Stimulated activated CD4-positive, alpha-beta T cell treated with anti-CD3 and anti-CD28 coated beads, Interleukin-4, amount 100 ng/mL, for 1 hour (primary cell): ENCODE measurements at regions not wholly inside any gene's neighbourhood (a gene's known extent, or its start where the extent isn't known, plus 50 kb on each side); places are given as distances from the start of the nearest gene placed in this dataset.
"Not testable (repeated sequence)": the region's sequence is repeated elsewhere in the genome, so short reads cannot be mapped to it uniquely, and the experiment has no call there.

Experiments used
- DNase-seq: peaks from one replicate; pipeline ENCODE4 v3.0.0-alpha.2; 2020

GRCh38 chr10:43842072-43842471 is 193.4 kb upstream of the ZNF32 start:
- DNase-seq = no peak

- DNase-seq = no peak
Measured at GRCh38 chr10:43839973-43840372, 191.3 kb upstream of the ZNF32 start.

- not testable (repeated sequence) for DNase-seq
Measured at GRCh38 chr10:43834751-43835150, 186.1 kb upstream of the ZNF32 start.

- DNase-seq = no peak
Measured at GRCh38 chr10:43827853-43828252, 179.2 kb upstream of the ZNF32 start.

GRCh38 chr10:43825984-43826383 is 177.3 kb upstream of the ZNF32 start:
- no peak for DNase-seq

GRCh38 chr10:43825421-43825820 is 176.7 kb upstream of the ZNF32 start:
- no peak for DNase-seq

- DNase-seq = no peak
Measured at GRCh38 chr10:43824934-43825333, 176.3 kb upstream of the ZNF32 start.

GRCh38 chr10:43822631-43823580 is 174.2 kb upstream of the ZNF32 start:
- DNase-seq = no peak

GRCh38 chr10:43821103-43821502 is 172.4 kb upstream of the ZNF32 start:
- no peak for DNase-seq

GRCh38 chr10:43820663-43821062 is 172.0 kb upstream of the ZNF32 start:
- no peak for DNase-seq

GRCh38 chr10:43819464-43820230 is 171.0 kb upstream of the ZNF32 start:
- no peak for DNase-seq

- no peak for DNase-seq
Measured at GRCh38 chr10:43818687-43819086, 170.0 kb upstream of the ZNF32 start.

GRCh38 chr10:43817368-43817767 is 168.7 kb upstream of the ZNF32 start:
- DNase-seq = no peak

GRCh38 chr10:43816351-43817321 is 168.0 kb upstream of the ZNF32 start:
- DNase-seq = peak; percentile 56

GRCh38 chr10:43815181-43815885 is 166.7 kb upstream of the ZNF32 start:
- no peak for DNase-seq

- DNase-seq = no peak
Measured at GRCh38 chr10:43814663-43815062, 166.0 kb upstream of the ZNF32 start.

- DNase-seq = no peak
Measured at GRCh38 chr10:43811871-43812270, 163.2 kb upstream of the ZNF32 start.

GRCh38 chr10:43809211-43809930 is 160.7 kb upstream of the ZNF32 start:
- no peak for DNase-seq

GRCh38 chr10:43808136-43808535 is 159.5 kb upstream of the ZNF32 start:
- no peak for DNase-seq

- DNase-seq = no peak
Measured at GRCh38 chr10:43806831-43807640, 158.4 kb upstream of the ZNF32 start.
